ENCODE measurements at regions not wholly inside any gene's neighbourhood (a gene's known extent, or its start where the extent isn't known, plus 50 kb on each side); places are given as distances from the start of the nearest gene placed in this dataset.

GRCh38 chr3:109532257-109533216 lies 195.2 kb upstream of the DPPA4 start:
- DNase-seq = no peak

- DNase-seq = no peak
These were observed 208.4 kb upstream of the DPPA4 start for GRCh38 chr3:109545746-109546145.

- DNase-seq = no peak
These were observed 211.0 kb upstream of the DPPA4 start for GRCh38 chr3:109548192-109548938.

GRCh38 chr3:109553591-109554371 lies 216.4 kb upstream of the DPPA4 start:
- no peak for DNase-seq

DNA sequence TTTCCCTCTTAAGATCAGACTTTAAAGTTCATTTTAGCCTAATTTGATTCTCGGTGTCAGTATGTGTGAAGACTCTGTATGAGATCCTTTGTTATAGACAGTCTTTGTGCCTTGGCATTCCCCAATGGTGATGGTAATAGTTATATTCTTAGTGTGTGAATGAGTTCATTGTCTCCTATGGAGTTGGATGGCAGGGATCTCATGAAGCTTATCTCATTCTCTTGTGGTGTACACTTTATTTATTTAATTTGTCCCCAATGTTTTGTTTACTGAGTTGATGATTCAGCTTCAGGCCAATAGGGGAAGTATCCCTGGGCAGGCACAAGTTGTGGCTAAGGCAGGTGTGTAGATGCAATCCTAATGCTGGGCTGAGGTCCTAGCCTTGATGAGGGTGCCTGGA lies 222.0 kb upstream of the DPPA4 start:
- no peak for DNase-seq

DNA sequence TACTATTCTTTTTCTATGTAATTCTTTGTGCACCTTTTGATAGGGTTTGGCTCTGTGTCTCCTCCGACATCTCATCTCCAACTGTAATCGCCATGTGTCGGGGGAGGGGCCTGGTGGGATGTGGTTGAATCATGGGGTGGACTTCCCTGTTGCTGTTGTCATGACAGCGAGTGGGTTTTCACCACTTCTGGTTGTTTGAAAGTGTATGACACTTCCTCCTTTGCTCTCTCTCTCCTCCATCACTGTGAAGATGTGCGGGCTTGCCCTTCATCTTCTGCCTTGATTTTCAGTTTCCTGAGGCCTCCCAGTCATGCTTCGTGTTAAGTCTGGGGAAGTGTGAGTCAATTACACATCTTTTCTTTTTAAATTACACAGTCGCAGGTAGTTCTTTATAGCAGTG lies 225.8 kb upstream of the DPPA4 start:
- no peak for DNase-seq

GRCh38 chr3:109569135-109569846 lies 231.9 kb upstream of the DPPA4 start:
- DNase-seq = no peak

GRCh38 chr3:109570408-109570807 lies 233.1 kb upstream of the DPPA4 start:
- DNase-seq = no peak

GRCh38 chr3:109572301-109572700 lies 235.0 kb upstream of the DPPA4 start:
- no peak for DNase-seq

- DNase-seq = no peak
These were observed 259.6 kb upstream of the DPPA4 start for GRCh38 chr3:109596991-109597390.

DNA sequence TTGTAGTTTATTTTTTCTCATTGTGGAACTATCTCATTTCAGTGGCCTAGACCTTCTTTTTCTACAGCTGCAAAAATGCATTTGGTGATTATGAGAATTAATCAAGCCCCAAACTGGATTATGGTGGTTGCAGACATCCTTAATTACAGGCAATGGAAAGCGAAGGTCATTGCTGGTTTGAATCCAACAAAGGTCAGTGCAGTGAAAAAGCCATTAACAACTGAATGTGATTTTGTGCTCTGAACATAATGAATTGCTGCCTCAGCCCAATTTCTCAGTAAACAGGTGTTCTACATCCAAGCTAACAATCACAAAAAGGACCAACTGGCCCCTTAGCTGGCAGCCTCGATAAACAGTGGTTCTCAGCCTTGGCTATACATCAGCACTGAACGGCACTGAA lies 260.1 kb upstream of the DPPA4 start:
- no peak for DNase-seq

GRCh38 chr3:109607897-109608296 lies 270.6 kb upstream of the DPPA4 start:
- DNase-seq = no peak

DNA sequence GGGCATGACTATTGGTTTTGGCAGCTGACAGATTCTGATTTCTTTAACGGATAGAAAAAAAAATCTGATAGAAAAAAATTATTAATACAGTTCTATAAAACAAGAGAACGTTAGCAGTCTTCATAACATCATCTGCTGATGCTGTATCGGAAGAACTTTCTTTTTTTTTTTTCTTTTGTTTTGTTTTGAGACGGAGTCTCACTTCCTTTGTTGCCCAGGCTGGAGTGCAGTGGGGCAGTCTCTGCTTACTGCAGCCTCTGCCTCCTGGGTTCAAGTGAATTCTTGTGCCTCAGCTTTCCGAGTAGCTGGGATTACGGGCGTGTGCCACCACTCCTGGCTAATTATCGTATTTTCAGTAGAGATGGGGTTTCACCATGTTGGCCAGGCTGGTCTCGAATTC lies 271.2 kb upstream of the DPPA4 start:
- no peak for DNase-seq

GRCh38 chr3:109618766-109619378 lies 281.5 kb upstream of the DPPA4 start:
- DNase-seq = no peak

DNA sequence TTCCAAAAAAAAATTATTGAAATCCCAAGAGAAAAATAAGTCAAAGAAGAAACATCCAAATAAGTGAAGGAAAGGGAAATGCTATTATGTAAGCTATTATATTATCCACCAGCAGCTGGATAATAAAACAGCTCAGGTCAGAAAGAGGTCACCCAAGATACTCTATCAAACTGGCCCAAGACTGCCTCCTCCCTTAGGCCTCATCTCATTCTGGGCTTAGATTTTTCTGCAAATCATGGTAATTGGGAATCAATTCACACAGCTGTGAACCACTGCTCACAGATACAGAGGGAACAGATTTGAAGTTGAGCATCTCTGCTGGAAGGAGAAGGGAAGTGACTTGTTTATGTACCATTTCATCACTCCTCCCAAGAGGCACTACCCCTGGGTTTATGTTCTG lies 294.6 kb upstream of the DPPA4 start:
- no peak for DNase-seq

GRCh38 chr3:109640146-109640652 lies 302.9 kb upstream of the DPPA4 start:
- no peak for DNase-seq

DNA sequence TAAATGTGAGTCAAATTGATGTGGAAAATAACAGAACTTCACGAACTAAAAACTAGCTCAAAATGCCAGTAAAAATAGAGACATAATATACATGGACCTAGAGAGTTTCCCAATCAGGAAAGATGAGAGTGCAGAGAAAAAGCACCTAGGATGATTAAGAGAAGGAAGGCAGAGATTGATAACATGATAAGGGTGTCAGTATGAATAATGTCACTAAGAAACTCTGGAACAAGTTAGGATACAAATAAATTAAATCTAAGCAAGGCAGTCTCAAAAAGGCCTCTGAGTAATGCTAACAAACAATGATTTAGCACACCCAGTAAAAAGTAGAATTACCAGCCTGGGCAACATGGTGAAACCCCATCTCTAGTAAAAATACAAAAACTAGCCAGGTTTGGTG lies 304.7 kb upstream of the DPPA4 start:
- no peak for DNase-seq

DNA sequence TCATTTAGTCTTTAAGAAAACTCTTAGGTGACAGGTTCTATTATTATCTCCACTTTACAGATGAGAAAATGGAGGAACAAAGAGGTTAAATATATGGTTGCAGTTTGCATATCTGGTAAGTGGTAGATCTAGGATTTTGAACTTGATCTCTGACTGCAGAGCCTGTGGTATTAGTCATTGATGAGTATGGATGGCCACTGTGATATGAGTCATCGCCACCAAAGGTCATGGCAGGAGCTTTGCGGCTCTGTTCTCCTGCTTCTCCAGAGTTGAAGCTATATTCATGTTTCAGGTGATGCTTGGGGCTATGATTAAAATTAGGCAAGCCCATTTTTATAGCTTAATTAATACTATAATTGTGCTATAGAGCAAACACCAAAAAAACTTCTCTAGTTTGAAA lies 306.2 kb upstream of the DPPA4 start:
- DNase-seq = no peak

DNA sequence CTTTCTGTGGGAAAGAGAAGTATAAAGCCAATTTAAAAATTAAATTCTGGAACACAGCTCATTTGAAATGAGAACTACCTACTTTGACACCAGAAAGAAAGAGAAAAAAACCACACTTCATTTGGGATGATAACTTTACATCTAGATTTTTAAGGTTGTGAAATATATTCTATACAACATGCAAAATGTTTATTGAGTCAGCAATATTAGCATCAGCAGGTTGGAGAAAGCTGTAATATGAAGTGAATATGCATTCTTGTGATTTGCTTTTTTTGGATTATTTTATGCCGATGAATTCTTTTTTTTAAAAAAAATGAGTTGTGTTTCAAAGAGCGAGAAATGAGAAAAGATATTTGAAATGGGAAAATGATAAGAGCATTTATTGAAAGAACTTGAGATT lies 307.0 kb upstream of the DPPA4 start:
- DNase-seq = no peak

DNA sequence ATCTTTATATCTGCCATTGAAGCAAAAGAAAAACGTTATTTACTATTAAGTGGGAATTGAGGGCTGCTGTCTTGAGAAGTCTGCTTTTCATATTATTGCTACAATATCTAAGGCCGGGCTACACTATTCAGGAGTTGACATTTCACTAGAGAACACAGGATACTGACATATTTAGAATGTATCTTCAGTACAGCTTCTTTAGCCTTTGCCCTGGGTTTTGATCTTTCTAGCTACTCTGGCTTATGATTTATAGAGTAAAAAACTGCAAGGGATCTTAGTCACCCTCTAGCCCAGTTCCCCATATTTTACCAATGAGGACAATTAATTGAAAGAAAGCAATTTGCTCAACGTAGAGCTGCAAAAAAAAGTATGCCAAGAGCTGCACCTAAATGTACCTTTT lies 307.4 kb upstream of the DPPA4 start:
- DNase-seq = no peak

- no peak for DNase-seq
These were observed 310.7 kb upstream of the DPPA4 start for GRCh38 chr3:109648027-109648426.

DNA sequence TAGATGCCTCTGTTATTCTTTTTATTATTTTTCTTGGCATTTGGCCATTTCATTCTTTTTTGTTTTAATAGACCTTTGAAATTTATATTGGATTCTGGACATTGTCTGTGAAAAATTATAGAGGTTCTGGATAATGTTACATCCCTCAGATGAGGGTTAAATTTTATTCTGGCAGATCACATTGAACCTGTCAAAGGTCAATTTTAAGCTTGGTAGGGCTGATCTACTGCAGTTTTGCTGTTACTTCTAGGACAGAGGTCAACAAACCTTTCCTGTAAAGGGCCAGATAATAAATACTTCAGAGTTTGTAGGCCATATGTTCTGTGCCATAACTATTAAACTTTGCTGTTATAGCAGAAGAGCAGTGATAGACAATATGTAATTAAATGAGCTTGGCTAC lies 318.9 kb upstream of the DPPA4 start:
- no peak for DNase-seq
